Neutrophil (primary cell): ENCODE measurements at regions not wholly inside any gene's neighbourhood (a gene's known extent, or its start where the extent isn't known, plus 50 kb on each side); places are given as distances from the start of the nearest gene placed in this dataset.
"Not testable (repeated sequence)": the region's sequence is repeated elsewhere in the genome, so short reads cannot be mapped to it uniquely, and the experiment has no call there.

Experiments
- H3K27ac ChIP-seq: fragments of 200-600 bp; sonication (generic); 2 replicates; pipeline ENCODE4 v1.5.1; 2016; ENCODE audit warnings: mild to moderate bottlenecking, moderate library complexity
- H3K27me3 ChIP-seq: fragments of 200-600 bp; sonication (generic); 2 replicates; pipeline ENCODE4 v1.6.0; 2016; ENCODE audit warnings: mild to moderate bottlenecking
- H3K36me3 ChIP-seq: fragments of 200-600 bp; sonication (generic); 2 replicates; pipeline ENCODE4 v1.5.1; 2017
- H3K4me1 ChIP-seq, 2 experiments: fragments of 200-600 bp in 1 of 2; sonication (generic) in 1 of 2; 1 replicate in 1 of 2; 2 replicates in 1 of 2; pipeline versions ENCODE4 v1.5.1 to v1.6.1; 2013 to 2016; ENCODE audit warnings: low read depth in 1 of 2, low read length in 1 of 2, mild to moderate bottlenecking in 1 of 2, moderate library complexity in 1 of 2; ENCODE audit not compliant: control insufficient read depth in 1 of 2, insufficient read depth in 1 of 2
- H3K4me3 ChIP-seq, 2 experiments: fragments of 200-600 bp in 1 of 2; sonication (generic) in 1 of 2; 1 replicate in 1 of 2; 2 replicates in 1 of 2; pipeline ENCODE4 v1.5.1; 2013 to 2016; ENCODE audit warnings: low read depth in 1 of 2, low read length in 1 of 2, mild to moderate bottlenecking in 1 of 2, moderate library complexity in 1 of 2
- H3K9me3 ChIP-seq: fragments of 200-600 bp; sonication (generic); 2 replicates; pipeline ENCODE4 v1.5.1; 2016
- CTCF ChIP-seq: fragments of 200-600 bp; sonication (generic); IDR thresholded peaks from 2 replicates; pipeline ENCODE4 v1.5.1; 2016; ENCODE audit warnings: antibody characterized with exemption

DNA sequence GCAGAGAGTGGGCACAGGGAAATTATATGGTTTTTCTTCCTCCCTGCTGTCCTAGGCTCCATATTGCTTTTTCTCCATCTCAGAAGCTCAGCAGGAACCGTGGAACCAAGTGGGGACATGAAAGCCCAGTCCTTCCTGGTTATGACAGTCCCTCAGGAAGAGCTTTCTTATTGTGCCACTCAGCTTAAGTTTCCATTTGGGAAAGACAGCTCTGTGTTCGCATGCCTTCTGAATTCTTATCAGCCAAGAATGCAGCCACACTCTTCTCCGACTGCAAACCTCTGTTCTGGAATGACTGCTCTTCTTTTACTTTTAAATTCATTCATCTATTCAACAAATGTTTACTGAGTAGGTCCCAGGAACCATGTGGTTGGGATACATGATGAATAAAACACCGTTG is 58.0 kb upstream of the PPARGC1A start:
- no peak for TF ChIP-seq CTCF
- Histone ChIP-seq H3K4me1 (peaks cover 0 to 2% of the 10 kb centered on the region in 2 experiments), H3K27me3 (no peaks in the 10 kb centered on the region)

DNA sequence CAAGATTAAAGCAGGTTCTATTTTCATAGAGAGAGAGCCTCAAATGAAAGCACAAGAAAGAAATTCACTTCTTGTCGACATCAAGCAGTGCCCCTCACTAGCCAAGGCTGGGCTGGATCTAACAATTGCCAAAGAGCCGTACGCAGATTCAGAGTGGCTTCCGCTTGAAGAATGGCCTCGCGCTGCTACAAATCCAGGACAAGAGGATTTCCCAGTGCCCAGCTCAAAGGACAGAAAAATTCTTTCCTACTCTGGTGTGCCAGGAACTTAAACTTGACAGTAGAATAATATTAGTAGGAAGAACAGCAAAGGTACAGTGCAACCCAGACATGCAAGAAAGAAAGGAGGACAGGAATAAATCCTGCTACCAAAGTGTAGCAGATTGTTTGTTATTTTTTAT is 56.5 kb upstream of the PPARGC1A start:
- no peaks in the 10 kb centered on the region for H3K9me3 ChIP-seq
- no peak overlapping the region for H3K27ac ChIP-seq
- peaks cover 0 to 2% of the 10 kb centered on the region in 2 experiments for H3K4me1 ChIP-seq
- no peaks in the 10 kb centered on the region for H3K36me3 ChIP-seq
- no peaks in the 10 kb centered on the region for H3K27me3 ChIP-seq
- no peak overlapping the region for H3K4me3 ChIP-seq
- TF ChIP-seq CTCF, result no peak

More for the DNA sequence above, 58.0 kb upstream of the PPARGC1A start:
- Histone ChIP-seq H3K9me3 (no peaks in the 10 kb centered on the region), H3K36me3 (no peaks in the 10 kb centered on the region), H3K27ac (no peak overlapping the region), H3K4me3 (no peak overlapping the region)

DNA sequence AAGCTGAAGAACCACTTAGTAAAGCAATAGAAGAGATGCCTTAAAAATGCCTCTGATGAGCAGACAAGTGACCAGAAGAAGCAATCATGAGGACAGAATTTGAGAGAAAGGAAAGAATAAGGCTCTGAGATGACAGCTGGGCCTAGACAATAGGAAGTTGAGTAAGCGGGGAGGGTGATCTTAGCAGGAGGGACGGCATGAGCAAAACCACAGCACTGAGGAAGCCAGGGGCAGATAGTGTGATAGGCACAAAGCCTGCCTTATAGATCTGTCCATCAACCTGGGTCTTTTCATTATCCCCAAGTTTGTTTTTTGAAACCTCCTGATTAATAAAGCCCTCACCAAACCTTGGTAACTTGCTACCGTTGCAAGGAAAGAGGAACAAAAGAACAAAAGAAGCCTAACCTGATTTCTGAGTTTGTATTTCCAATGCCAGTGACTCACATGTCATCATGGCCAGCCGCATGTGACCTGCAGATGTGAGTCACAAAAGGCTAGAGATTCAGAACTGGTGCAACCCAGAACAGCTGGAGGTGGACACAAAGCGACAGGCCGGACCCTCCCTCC is 55.7 kb upstream of the PPARGC1A start:
- Histone ChIP-seq H3K9me3 (no peaks in the 10 kb centered on the region), H3K4me1 (peaks cover 0 to 2% of the 10 kb centered on the region in 2 experiments), H3K4me3 (no peak overlapping the region), H3K27me3 (no peaks in the 10 kb centered on the region), H3K27ac (no peak overlapping the region), H3K36me3 (no peaks in the 10 kb centered on the region)
- TF ChIP-seq CTCF, result no peak

DNA sequence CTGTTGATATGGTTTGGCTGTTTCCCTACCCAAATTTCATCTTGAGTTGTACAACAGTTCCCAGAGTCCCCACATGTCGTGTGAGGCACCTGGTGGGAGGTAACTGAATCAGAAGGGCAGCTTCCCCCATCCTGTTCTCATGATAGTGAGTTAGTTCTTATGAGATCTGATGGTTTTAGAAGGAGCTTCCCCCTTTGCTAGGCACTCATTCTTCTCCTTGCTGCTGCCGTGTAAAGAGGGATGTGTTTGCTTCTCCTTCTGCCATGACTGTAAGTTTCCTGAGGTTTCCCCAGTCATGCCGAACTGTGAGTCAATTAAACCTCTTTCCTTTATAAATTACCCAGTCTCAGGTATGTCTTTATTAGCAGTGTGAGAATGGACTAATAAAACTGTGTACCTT is 54.7 kb upstream of the PPARGC1A start:
- H3K9me3 ChIP-seq, H3K4me3 ChIP-seq, H3K27ac ChIP-seq, H3K4me1 ChIP-seq, H3K36me3 ChIP-seq, H3K27me3 ChIP-seq: not testable (repeated sequence)

- Histone ChIP-seq H3K27ac (no peak overlapping the region), H3K27me3 (no peaks in the 10 kb centered on the region), H3K4me1 (peaks cover 0 to 2% of the 10 kb centered on the region in 2 experiments), H3K4me3 (no peak overlapping the region), H3K9me3 (no peaks in the 10 kb centered on the region), H3K36me3 (no peaks in the 10 kb centered on the region)
- TF ChIP-seq CTCF, result no peak
Observed at GRCh38 chr4:23943478-23943877, 53.6 kb upstream of the PPARGC1A start.

DNA sequence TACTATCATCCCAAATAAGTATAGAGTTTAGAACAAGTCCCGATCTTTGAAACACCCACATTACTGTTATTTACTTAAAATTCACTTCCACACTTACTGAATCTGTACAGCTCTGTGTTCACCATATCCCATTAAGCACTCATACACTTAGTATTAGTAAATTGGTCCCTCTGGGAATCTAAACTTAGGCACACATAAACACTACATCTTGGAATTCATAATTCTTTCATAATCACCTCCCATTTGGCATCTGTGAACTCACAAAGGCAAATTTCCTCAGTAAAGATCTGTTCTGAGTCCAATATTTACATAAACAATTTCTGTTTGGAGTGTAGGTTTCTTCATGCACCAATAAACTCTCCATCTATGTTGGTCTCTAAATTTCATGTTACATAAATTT is 52.6 kb upstream of the PPARGC1A start:
- no peak overlapping the region for H3K4me3 ChIP-seq
- H3K4me1 ChIP-seq, result peaks cover 0 to 2% of the 10 kb centered on the region in 2 experiments
- H3K36me3 ChIP-seq, result no peaks in the 10 kb centered on the region
- H3K27me3 ChIP-seq, result no peaks in the 10 kb centered on the region
- H3K27ac ChIP-seq, result no peak overlapping the region
- no peaks in the 10 kb centered on the region for H3K9me3 ChIP-seq
- no peak for TF ChIP-seq CTCF
